HL-60 (cell line): ENCODE measurements at regions not wholly inside any gene's neighbourhood (a gene's known extent, or its start where the extent isn't known, plus 50 kb on each side); places are given as distances from the start of the nearest gene placed in this dataset.

Experiments used
- GABPA ChIP-seq: IDR thresholded peaks from 2 replicates; pipeline ENCODE4 v1.6.1; 2012; ENCODE audit warnings: low read depth
- POLR2AphosphoS5 ChIP-seq: IDR thresholded peaks from 2 replicates; pipeline ENCODE4 v1.6.1; 2012; ENCODE audit warnings: low read depth
- TF ChIP-seq, protein P1 (sequence below): IDR thresholded peaks from one replicate; pipeline ENCODE4 v1.5.1; 2011; ENCODE audit warnings: low read length, control low read depth, inconsistent platforms; ENCODE audit not compliant: insufficient read depth
- TF ChIP-seq, protein P2 (sequence below): IDR thresholded peaks from 2 replicates; pipeline ENCODE4 v1.6.1; 2012; ENCODE audit warnings: low read depth; ENCODE audit not compliant: insufficient replicate concordance

- TF ChIP-seq, protein P1, sequence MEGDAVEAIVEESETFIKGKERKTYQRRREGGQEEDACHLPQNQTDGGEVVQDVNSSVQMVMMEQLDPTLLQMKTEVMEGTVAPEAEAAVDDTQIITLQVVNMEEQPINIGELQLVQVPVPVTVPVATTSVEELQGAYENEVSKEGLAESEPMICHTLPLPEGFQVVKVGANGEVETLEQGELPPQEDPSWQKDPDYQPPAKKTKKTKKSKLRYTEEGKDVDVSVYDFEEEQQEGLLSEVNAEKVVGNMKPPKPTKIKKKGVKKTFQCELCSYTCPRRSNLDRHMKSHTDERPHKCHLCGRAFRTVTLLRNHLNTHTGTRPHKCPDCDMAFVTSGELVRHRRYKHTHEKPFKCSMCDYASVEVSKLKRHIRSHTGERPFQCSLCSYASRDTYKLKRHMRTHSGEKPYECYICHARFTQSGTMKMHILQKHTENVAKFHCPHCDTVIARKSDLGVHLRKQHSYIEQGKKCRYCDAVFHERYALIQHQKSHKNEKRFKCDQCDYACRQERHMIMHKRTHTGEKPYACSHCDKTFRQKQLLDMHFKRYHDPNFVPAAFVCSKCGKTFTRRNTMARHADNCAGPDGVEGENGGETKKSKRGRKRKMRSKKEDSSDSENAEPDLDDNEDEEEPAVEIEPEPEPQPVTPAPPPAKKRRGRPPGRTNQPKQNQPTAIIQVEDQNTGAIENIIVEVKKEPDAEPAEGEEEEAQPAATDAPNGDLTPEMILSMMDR, result no peak
- TF ChIP-seq GABPA, result no peak
- TF ChIP-seq POLR2AphosphoS5, result no peak
- TF ChIP-seq, protein P2, sequence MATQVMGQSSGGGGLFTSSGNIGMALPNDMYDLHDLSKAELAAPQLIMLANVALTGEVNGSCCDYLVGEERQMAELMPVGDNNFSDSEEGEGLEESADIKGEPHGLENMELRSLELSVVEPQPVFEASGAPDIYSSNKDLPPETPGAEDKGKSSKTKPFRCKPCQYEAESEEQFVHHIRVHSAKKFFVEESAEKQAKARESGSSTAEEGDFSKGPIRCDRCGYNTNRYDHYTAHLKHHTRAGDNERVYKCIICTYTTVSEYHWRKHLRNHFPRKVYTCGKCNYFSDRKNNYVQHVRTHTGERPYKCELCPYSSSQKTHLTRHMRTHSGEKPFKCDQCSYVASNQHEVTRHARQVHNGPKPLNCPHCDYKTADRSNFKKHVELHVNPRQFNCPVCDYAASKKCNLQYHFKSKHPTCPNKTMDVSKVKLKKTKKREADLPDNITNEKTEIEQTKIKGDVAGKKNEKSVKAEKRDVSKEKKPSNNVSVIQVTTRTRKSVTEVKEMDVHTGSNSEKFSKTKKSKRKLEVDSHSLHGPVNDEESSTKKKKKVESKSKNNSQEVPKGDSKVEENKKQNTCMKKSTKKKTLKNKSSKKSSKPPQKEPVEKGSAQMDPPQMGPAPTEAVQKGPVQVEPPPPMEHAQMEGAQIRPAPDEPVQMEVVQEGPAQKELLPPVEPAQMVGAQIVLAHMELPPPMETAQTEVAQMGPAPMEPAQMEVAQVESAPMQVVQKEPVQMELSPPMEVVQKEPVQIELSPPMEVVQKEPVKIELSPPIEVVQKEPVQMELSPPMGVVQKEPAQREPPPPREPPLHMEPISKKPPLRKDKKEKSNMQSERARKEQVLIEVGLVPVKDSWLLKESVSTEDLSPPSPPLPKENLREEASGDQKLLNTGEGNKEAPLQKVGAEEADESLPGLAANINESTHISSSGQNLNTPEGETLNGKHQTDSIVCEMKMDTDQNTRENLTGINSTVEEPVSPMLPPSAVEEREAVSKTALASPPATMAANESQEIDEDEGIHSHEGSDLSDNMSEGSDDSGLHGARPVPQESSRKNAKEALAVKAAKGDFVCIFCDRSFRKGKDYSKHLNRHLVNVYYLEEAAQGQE, result no peak
Measured at GRCh38 chr20:43812216-43812615, 85.4 kb upstream of the GTSF1L start.
